IMR-90 (cell line): ENCODE measurements at regions not wholly inside any gene's neighbourhood (a gene's known extent, or its start where the extent isn't known, plus 50 kb on each side); places are given as distances from the start of the nearest gene placed in this dataset.
A peak's percentile ranks its signal among the peaks of the same experiment; 100 is the strongest.
"Not testable (repeated sequence)": the region's sequence is repeated elsewhere in the genome, so short reads cannot be mapped to it uniquely, and the experiment has no call there.

Experiments
- ATAC-seq: fragments of 200-7000 bp; cut with Tn5 transposase; 2 replicates; pipeline ENCODE4 v1.9.1; 2020; ENCODE audit warnings: low read depth, mild to moderate bottlenecking, moderate library complexity
- BruUV-seq: library from RNA; stranded (reverse); fragments of 400-500 nt; replicated peaks from 2 replicates; lab custom pipeline; 2021; lab: Mats Ljungman, UMichigan
- CTCF ChIA-PET: fragments of 300-600 bp; formaldehyde crosslinking; extraction: SDS; loops from one replicate; lab custom pipeline; 2021; ENCODE audit warnings: antibody characterized with exemption; lab: Yijun Ruan, JAX
- POLR2A ChIA-PET: fragments of 300-600 bp; sonication (Branson Sonifier 250); formaldehyde crosslinking; loops from one replicate; lab custom pipeline; 2022; ENCODE audit warnings: antibody characterized with exemption; ENCODE audit not compliant: unreplicated experiment; lab: Charles Lee
- DNase-seq: peaks from one replicate; pipeline ENCODE4 v3.0.0; 2013
- H2AFZ ChIP-seq: replicated peaks from 2 replicates; pipeline ENCODE3; 2013; ENCODE audit warnings: low read length, mild to moderate bottlenecking; ENCODE audit not compliant: poor library complexity
- H2AK5ac ChIP-seq: 2 replicates; pipeline ENCODE4 v1.6.1; 2013; ENCODE audit warnings: low read depth, low read length, inconsistent platforms
- H2AK9ac ChIP-seq: replicated peaks from 2 replicates; pipeline ENCODE3; 2013; ENCODE audit warnings: mild to moderate bottlenecking, low read depth, low read length, moderate library complexity; ENCODE audit not compliant: poor library complexity
- H2BK120ac ChIP-seq: 2 replicates; pipeline ENCODE4 v1.6.1; 2013; ENCODE audit warnings: low read depth, low read length, inconsistent platforms
- H2BK15ac ChIP-seq: 3 replicates; pipeline ENCODE4 v1.6.1; 2013; ENCODE audit warnings: low read depth, low read length, inconsistent platforms
- H2BK20ac ChIP-seq: 2 replicates; pipeline ENCODE4 v1.6.1; 2013; ENCODE audit warnings: low read depth, mild to moderate bottlenecking, inconsistent platforms, low read length, moderate library complexity
- H2BK5ac ChIP-seq: 2 replicates; pipeline ENCODE4 v1.6.1; 2013; ENCODE audit warnings: mild to moderate bottlenecking, low read depth, low read length, inconsistent platforms; ENCODE audit not compliant: poor library complexity, severe bottlenecking
- H3K14ac ChIP-seq: replicated peaks from 2 replicates; pipeline ENCODE4 v1.6.1; 2013; ENCODE audit warnings: low read depth, low read length, inconsistent platforms
- H3K18ac ChIP-seq: 2 replicates; pipeline ENCODE4 v1.6.1; 2013; ENCODE audit warnings: low read depth, low read length, control low read depth
- H3K23ac ChIP-seq: 2 replicates; pipeline ENCODE4 v1.6.1; 2013; ENCODE audit warnings: low read depth, low read length, inconsistent platforms
- H3K27ac ChIP-seq: 2 replicates; pipeline ENCODE4 v1.5.1; 2013; ENCODE audit warnings: mild to moderate bottlenecking, control low read depth, low read length; ENCODE audit not compliant: insufficient read depth
- H3K27me3 ChIP-seq: 2 replicates; pipeline ENCODE4 v1.6.1; 2013; ENCODE audit warnings: low read length; ENCODE audit not compliant: control insufficient read depth, insufficient read depth
- H3K36me3 ChIP-seq: 2 replicates; pipeline ENCODE4 v1.6.1; 2013; ENCODE audit warnings: low read length, mixed read lengths; ENCODE audit not compliant: control insufficient read depth, insufficient read depth
- H3K4ac ChIP-seq: 2 replicates; pipeline ENCODE4 v1.6.1; 2013; ENCODE audit warnings: low read depth, low read length, inconsistent platforms
- H3K4me1 ChIP-seq: 2 replicates; pipeline ENCODE4 v1.6.1; 2013; ENCODE audit warnings: low read length, mixed read lengths; ENCODE audit not compliant: control insufficient read depth, insufficient read depth
- H3K4me2 ChIP-seq: 2 replicates; pipeline ENCODE4 v1.6.1; 2013; ENCODE audit warnings: low read depth, mild to moderate bottlenecking, control low read depth, low read length, moderate library complexity
- H3K4me3 ChIP-seq: 2 replicates; pipeline ENCODE4 v1.5.1; 2013; ENCODE audit warnings: low read depth, mild to moderate bottlenecking, control low read depth, low read length, moderate library complexity; ENCODE audit not compliant: insufficient read depth
- H3K56ac ChIP-seq: 2 replicates; pipeline ENCODE4 v1.6.1; 2013; ENCODE audit warnings: low read length, inconsistent platforms; ENCODE audit not compliant: insufficient read depth; ENCODE audit errors: extremely low read depth
- H3K79me1 ChIP-seq, 2 experiments: 2 replicates each; pipeline ENCODE4 v1.6.1; 2013; ENCODE audit warnings: low read length in 2 of 2, inconsistent platforms in 1 of 2, low read depth in 1 of 2
- H3K9ac ChIP-seq: 2 replicates; pipeline ENCODE4 v1.6.1; 2013; ENCODE audit warnings: low read depth, low read length, control low read depth
- H3K9me1 ChIP-seq: 2 replicates; pipeline ENCODE4 v1.6.1; 2013; ENCODE audit warnings: low read length, inconsistent platforms; ENCODE audit not compliant: insufficient read depth
- H3K9me3 ChIP-seq: 2 replicates; pipeline ENCODE4 v1.6.1; 2013; ENCODE audit warnings: low read length; ENCODE audit not compliant: control insufficient read depth, insufficient read depth
- H4K20me1 ChIP-seq: 2 replicates; pipeline ENCODE4 v1.6.1; 2013; ENCODE audit warnings: low read length, inconsistent platforms; ENCODE audit not compliant: insufficient read depth
- H4K5ac ChIP-seq: 2 replicates; pipeline ENCODE4 v1.6.1; 2013; ENCODE audit warnings: mild to moderate bottlenecking, low read depth, low read length, control low read depth
- H4K8ac ChIP-seq, 2 experiments: 2 replicates each; pipeline ENCODE4 v1.6.1; 2013; ENCODE audit warnings: low read depth in 2 of 2, low read length in 2 of 2, control low read depth in 1 of 2, inconsistent platforms in 1 of 2
- H4K91ac ChIP-seq: 2 replicates; pipeline ENCODE4 v1.6.1; 2013; ENCODE audit warnings: low read depth, low read length, inconsistent platforms; ENCODE audit not compliant: insufficient read depth
- NFE2L2 ChIP-seq: fragments of 150-350 bp; IDR thresholded peaks from 2 replicates; pipeline ENCODE4 v1.6.1; 2016; ENCODE audit warnings: low read depth, mild to moderate bottlenecking, low read length
- SMC3 ChIP-seq: fragments of 150-350 bp; IDR thresholded peaks from 2 replicates; pipeline ENCODE4 v1.6.1; 2016; ENCODE audit warnings: low read depth, mild to moderate bottlenecking, antibody characterized with exemption, low read length, moderate library complexity
- WGBS, 2 experiments: methylation state at CpG; one replicate each; pipeline versions ENCODE4 v1.1.5 to v1.1.7; 2013; ENCODE audit warnings: missing lambda C conversion rate in 2 of 2; ENCODE audit not compliant: insufficient read length in 1 of 2; ENCODE audit errors: extremely low coverage in 2 of 2; 5-methylcytosine and 5-hydroxymethylcytosine counted together
- dilution Hi-C: fragments of 300-500 bp; cut with HindIII; formaldehyde crosslinking; loops from one replicate; pipeline ENCODE4 v1.14.3; 2018; ENCODE audit warnings: low sequenced_read_pairs; ENCODE audit not compliant: unreplicated experiment
- in situ Hi-C: fragments of 300-500 bp; cut with MboI; formaldehyde crosslinking; loops from 3 replicates; pipeline ENCODE4 v1.14.3; 2019; ENCODE audit warnings: low sequenced_read_pairs, inconsistent platforms, mixed read lengths
- intact Hi-C: fragments of 100-400 bp; cut with micrococcal nuclease; formaldehyde crosslinking; loops from 2 replicates; pipeline ENCODE4 v1.10.0; 2022

GRCh38 chr6:14241255-14242070 is 123.9 kb downstream of the CD83 start:
- dilution Hi-C loops: no loop called here
- H3K9me3 ChIP-seq: no peaks in the 10 kb centered on the region; the same call in 1 of the 2 replicates
- no peak overlapping the region for H3K56ac ChIP-seq
- no peaks in the 10 kb centered on the region for H3K36me3 ChIP-seq
- H2BK20ac ChIP-seq: no peak overlapping the region
- H3K18ac ChIP-seq: no peak overlapping the region
- H3K4ac ChIP-seq: no peak overlapping the region
- intact Hi-C loops: no loop called here
- H4K20me1 ChIP-seq: no peaks in the 10 kb centered on the region
- no peak overlapping the region for H2AK5ac ChIP-seq
- ATAC-seq (no peak), DNase-seq (no peak)
- no peak overlapping the region for H3K9ac ChIP-seq
- H3K23ac ChIP-seq: no peak overlapping the region
- no peak overlapping the region for H3K4me2 ChIP-seq
- in situ Hi-C loops: no loop called here
- no peak overlapping the region for H2BK15ac ChIP-seq
- no peak overlapping the region for H4K91ac ChIP-seq
- H2AK9ac ChIP-seq: no peak overlapping the region
- no peak overlapping the region for H2BK120ac ChIP-seq
- no peaks in the 10 kb centered on the region for H3K9me1 ChIP-seq
- no peaks in the 10 kb centered on the region for H3K4me1 ChIP-seq
- H2BK5ac ChIP-seq: no peak overlapping the region
- H3K79me1 ChIP-seq: no peaks in the 10 kb centered on the region
- no CpG with 5 or more reads among the region's 5 CpGs for WGBS, 2 experiments
- POLR2A ChIA-PET: no interaction called here
- no peak overlapping the region for H3K27ac ChIP-seq
- no TSS peak for BruUV-seq
- H3K4me3 ChIP-seq: no peak overlapping the region
- H3K27me3 ChIP-seq: peaks cover 15% of the 10 kb centered on the region
- TF ChIP-seq NFE2L2: peak; percentile 31; the same call in 1 of the 2 replicates
- no peak for TF ChIP-seq SMC3
- no peak overlapping the region for H3K14ac ChIP-seq
- no peak overlapping the region for H4K5ac ChIP-seq
- no peak overlapping the region for H2AFZ ChIP-seq
- CTCF ChIA-PET: no interaction called here
- no peak overlapping the region for H4K8ac ChIP-seq

- H3K4me1 ChIP-seq, in situ Hi-C loops, H3K9me1 ChIP-seq, H4K5ac ChIP-seq, H2BK15ac ChIP-seq, intact Hi-C loops, H3K36me3 ChIP-seq, H4K8ac ChIP-seq, H2BK5ac ChIP-seq, H4K20me1 ChIP-seq, H3K23ac ChIP-seq, H3K4ac ChIP-seq, H2AK5ac ChIP-seq, H3K9me3 ChIP-seq, H4K91ac ChIP-seq, dilution Hi-C loops, H3K27ac ChIP-seq, ATAC-seq, DNase-seq, POLR2A ChIA-PET, H2BK120ac ChIP-seq, H2BK20ac ChIP-seq, H3K4me2 ChIP-seq, H3K14ac ChIP-seq, H2AK9ac ChIP-seq, H2AFZ ChIP-seq, H3K18ac ChIP-seq, H3K9ac ChIP-seq, CTCF ChIA-PET, H3K4me3 ChIP-seq, BruUV-seq, H3K79me1 ChIP-seq, H3K56ac ChIP-seq: not testable (repeated sequence)
- no CpG with 5 or more reads among the region's 2 CpGs for WGBS, 2 experiments
- H3K27me3 ChIP-seq: peaks cover 20% of the 10 kb centered on the region
Measured at GRCh38 chr6:14242912-14243311, 125.3 kb downstream of the CD83 start.
